H1 (cell line): ENCODE measurements at regions not wholly inside any gene's neighbourhood (a gene's known extent, or its start where the extent isn't known, plus 50 kb on each side); places are given as distances from the start of the nearest gene placed in this dataset.

Experiments used
- BACH1 ChIP-seq: IDR thresholded peaks from 2 replicates; pipeline ENCODE4 v1.6.1; 2012; ENCODE audit warnings: low read length, improper control_type of control experiment
- CBX8 ChIP-seq: fragments of 300-800, 300-1000 bp; sonication (generic); IDR thresholded peaks from 2 replicates; pipeline ENCODE4 v1.7.1; 2016; ENCODE audit warnings: low read depth, low read length, borderline replicate concordance
- EZH2 ChIP-seq: fragments of 200-600 bp; sonication (generic); IDR thresholded peaks from 2 replicates; pipeline ENCODE4 v1.7.1; 2012; ENCODE audit warnings: low read depth, mild to moderate bottlenecking, moderate library complexity, low read length, inconsistent platforms; ENCODE audit not compliant: severe bottlenecking
- NRF1 ChIP-seq: IDR thresholded peaks from 2 replicates; pipeline ENCODE4 v1.6.1; 2011; ENCODE audit warnings: mild to moderate bottlenecking, low read depth, low read length, improper control_type of control experiment
- POU5F1 ChIP-seq: IDR thresholded peaks from 2 replicates; pipeline ENCODE4 v1.6.1; 2011; ENCODE audit warnings: low read depth, mild to moderate bottlenecking, low read length, moderate library complexity
- RXRA ChIP-seq: IDR thresholded peaks from 2 replicates; pipeline ENCODE4 v1.6.1; 2011; ENCODE audit warnings: low read depth, mild to moderate bottlenecking, low read length, moderate library complexity; ENCODE audit not compliant: insufficient read depth
- YY1 ChIP-seq: IDR thresholded peaks from 2 replicates; pipeline ENCODE4 v1.6.1; 2011; ENCODE audit warnings: low read depth, mild to moderate bottlenecking, low read length
- TF ChIP-seq, protein P1 (sequence below): fragments of 300-600 bp; sonication (generic); IDR thresholded peaks from 2 replicates; pipeline ENCODE4 v1.7.1; 2012; ENCODE audit warnings: low read length, moderate library complexity, mild to moderate bottlenecking, inconsistent platforms; ENCODE audit not compliant: insufficient replicate concordance
- TF ChIP-seq, protein P2 (sequence below): IDR thresholded peaks from 2 replicates; pipeline ENCODE4 v1.6.1; 2012; ENCODE audit warnings: inconsistent platforms
- TF ChIP-seq, protein P3 (sequence below): IDR thresholded peaks from 2 replicates; pipeline ENCODE4 v1.6.1; 2012; ENCODE audit warnings: inconsistent platforms

DNA sequence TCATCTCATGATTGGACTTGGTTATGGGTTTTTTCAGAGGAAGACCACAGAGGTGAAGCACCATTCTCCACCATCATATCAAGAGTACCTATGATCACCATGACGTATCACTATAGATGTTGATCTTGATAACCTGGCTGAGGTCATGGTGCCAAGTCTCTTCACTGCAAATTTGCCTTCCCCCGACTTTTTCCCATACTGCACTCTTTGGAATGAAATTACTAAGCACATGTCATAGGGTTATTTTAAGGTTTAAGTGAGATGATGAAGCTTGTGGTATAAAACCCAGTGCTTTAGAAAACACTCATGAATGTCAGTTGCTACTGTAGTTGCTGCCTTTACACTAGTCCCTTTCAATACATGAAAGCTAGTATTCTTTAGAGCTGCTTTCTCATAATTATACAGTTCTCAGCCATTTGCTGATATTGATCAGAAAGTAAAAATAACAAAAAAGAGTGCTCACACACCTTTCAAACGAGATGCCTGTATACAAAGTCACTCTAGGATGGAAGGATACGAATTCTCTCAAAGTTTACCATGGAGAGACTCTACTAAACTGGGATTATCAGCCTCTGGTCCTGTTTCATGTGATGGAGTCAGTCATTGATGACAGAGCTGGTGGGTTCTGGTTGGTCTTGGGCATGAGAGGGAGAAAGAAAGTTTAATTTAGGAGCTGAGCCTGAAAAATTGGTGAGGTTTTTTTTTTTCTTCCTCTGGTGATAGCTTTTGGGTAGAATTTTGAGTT, 228.1 kb downstream of the PRL start (continued):
- TF ChIP-seq, protein P1, sequence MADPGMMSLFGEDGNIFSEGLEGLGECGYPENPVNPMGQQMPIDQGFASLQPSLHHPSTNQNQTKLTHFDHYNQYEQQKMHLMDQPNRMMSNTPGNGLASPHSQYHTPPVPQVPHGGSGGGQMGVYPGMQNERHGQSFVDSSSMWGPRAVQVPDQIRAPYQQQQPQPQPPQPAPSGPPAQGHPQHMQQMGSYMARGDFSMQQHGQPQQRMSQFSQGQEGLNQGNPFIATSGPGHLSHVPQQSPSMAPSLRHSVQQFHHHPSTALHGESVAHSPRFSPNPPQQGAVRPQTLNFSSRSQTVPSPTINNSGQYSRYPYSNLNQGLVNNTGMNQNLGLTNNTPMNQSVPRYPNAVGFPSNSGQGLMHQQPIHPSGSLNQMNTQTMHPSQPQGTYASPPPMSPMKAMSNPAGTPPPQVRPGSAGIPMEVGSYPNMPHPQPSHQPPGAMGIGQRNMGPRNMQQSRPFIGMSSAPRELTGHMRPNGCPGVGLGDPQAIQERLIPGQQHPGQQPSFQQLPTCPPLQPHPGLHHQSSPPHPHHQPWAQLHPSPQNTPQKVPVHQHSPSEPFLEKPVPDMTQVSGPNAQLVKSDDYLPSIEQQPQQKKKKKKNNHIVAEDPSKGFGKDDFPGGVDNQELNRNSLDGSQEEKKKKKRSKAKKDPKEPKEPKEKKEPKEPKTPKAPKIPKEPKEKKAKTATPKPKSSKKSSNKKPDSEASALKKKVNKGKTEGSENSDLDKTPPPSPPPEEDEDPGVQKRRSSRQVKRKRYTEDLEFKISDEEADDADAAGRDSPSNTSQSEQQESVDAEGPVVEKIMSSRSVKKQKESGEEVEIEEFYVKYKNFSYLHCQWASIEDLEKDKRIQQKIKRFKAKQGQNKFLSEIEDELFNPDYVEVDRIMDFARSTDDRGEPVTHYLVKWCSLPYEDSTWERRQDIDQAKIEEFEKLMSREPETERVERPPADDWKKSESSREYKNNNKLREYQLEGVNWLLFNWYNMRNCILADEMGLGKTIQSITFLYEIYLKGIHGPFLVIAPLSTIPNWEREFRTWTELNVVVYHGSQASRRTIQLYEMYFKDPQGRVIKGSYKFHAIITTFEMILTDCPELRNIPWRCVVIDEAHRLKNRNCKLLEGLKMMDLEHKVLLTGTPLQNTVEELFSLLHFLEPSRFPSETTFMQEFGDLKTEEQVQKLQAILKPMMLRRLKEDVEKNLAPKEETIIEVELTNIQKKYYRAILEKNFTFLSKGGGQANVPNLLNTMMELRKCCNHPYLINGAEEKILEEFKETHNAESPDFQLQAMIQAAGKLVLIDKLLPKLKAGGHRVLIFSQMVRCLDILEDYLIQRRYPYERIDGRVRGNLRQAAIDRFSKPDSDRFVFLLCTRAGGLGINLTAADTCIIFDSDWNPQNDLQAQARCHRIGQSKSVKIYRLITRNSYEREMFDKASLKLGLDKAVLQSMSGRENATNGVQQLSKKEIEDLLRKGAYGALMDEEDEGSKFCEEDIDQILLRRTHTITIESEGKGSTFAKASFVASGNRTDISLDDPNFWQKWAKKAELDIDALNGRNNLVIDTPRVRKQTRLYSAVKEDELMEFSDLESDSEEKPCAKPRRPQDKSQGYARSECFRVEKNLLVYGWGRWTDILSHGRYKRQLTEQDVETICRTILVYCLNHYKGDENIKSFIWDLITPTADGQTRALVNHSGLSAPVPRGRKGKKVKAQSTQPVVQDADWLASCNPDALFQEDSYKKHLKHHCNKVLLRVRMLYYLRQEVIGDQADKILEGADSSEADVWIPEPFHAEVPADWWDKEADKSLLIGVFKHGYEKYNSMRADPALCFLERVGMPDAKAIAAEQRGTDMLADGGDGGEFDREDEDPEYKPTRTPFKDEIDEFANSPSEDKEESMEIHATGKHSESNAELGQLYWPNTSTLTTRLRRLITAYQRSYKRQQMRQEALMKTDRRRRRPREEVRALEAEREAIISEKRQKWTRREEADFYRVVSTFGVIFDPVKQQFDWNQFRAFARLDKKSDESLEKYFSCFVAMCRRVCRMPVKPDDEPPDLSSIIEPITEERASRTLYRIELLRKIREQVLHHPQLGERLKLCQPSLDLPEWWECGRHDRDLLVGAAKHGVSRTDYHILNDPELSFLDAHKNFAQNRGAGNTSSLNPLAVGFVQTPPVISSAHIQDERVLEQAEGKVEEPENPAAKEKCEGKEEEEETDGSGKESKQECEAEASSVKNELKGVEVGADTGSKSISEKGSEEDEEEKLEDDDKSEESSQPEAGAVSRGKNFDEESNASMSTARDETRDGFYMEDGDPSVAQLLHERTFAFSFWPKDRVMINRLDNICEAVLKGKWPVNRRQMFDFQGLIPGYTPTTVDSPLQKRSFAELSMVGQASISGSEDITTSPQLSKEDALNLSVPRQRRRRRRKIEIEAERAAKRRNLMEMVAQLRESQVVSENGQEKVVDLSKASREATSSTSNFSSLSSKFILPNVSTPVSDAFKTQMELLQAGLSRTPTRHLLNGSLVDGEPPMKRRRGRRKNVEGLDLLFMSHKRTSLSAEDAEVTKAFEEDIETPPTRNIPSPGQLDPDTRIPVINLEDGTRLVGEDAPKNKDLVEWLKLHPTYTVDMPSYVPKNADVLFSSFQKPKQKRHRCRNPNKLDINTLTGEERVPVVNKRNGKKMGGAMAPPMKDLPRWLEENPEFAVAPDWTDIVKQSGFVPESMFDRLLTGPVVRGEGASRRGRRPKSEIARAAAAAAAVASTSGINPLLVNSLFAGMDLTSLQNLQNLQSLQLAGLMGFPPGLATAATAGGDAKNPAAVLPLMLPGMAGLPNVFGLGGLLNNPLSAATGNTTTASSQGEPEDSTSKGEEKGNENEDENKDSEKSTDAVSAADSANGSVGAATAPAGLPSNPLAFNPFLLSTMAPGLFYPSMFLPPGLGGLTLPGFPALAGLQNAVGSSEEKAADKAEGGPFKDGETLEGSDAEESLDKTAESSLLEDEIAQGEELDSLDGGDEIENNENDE, result no peak
- TF ChIP-seq, protein P2, sequence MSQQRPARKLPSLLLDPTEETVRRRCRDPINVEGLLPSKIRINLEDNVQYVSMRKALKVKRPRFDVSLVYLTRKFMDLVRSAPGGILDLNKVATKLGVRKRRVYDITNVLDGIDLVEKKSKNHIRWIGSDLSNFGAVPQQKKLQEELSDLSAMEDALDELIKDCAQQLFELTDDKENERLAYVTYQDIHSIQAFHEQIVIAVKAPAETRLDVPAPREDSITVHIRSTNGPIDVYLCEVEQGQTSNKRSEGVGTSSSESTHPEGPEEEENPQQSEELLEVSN, result no peak
- TF ChIP-seq, protein P3, sequence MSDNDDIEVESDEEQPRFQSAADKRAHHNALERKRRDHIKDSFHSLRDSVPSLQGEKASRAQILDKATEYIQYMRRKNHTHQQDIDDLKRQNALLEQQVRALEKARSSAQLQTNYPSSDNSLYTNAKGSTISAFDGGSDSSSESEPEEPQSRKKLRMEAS, result no peak
- TF ChIP-seq BACH1 (no peak), YY1 (no peak), POU5F1 (no peak), RXRA (no peak), EZH2 (no peak), NRF1 (no peak), CBX8 (no peak)
